ENCODE measurements at regions not wholly inside any gene's neighbourhood (a gene's known extent, or its start where the extent isn't known, plus 50 kb on each side); places are given as distances from the start of the nearest gene placed in this dataset.
A peak's percentile ranks its signal among the peaks of the same experiment; 100 is the strongest.

DNA sequence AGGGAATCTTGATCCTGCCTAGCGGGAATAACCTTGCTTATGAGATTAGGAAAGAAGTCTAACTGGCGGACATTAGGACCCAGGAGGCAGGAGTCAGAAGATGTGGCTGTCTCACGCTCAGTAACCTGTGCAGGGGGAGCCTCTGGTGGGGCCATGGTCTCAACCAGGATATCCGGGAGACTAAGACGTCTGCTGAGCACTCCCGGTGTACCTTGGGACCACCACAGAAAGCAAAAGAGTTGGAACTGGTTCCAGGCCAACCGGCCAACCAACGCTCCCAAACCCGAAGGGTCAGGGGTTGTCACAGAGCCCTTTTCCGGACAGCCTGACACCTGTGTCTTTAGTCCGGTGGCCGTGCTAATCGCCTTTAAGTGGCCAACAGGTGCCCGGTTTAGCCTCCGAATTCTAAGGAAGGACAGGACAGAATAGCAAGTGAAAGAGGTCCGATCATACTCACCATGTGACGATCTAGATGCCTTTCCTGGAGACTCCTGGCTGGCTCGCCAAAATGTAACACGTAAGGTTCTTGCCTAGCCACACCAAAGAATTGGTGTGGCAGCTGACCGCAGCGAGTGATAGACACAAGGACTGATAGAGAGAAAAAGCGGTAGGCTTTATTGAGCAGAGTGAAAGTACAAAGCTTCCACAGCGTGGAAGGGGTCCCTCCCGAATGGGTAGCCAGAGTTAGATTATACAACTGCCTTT is 103.9 kb upstream of the DIAPH3 start (continued):
- TF ChIP-seq, protein P1, sequence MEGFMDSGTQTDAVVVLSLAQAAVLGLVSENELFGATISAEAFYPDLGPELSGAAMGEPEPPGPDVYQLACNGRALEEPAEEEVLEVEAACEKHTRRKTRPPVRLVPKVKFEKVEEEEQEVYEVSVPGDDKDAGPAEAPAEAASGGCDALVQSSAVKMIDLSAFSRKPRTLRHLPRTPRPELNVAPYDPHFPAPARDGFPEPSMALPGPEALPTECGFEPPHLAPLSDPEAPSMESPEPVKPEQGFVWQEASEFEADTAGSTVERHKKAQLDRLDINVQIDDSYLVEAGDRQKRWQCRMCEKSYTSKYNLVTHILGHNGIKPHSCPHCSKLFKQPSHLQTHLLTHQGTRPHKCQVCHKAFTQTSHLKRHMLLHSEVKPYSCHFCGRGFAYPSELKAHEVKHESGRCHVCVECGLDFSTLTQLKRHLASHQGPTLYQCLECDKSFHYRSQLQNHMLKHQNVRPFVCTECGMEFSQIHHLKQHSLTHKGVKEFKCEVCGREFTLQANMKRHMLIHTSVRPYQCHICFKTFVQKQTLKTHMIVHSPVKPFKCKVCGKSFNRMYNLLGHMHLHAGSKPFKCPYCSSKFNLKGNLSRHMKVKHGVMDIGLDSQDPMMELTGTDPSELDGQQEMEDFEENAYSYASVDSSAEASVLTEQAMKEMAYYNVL (CRISPR knock-in tag; IDR thresholded peaks at IDR 0.05; ENCODE audit: borderline replicate concordance), result no peak
- TF ChIP-seq ELF3 (CRISPR knock-in tag; IDR thresholded peaks at IDR 0.05) (no peak), ZNF790 (CRISPR knock-in tag; IDR thresholded peaks at IDR 0.05; ENCODE audit: borderline replicate concordance) (no peak), GTF3A (CRISPR knock-in tag; conservative IDR thresholded peaks at IDR 0.05) (no peak), ZNF644 (CRISPR knock-in tag; IDR thresholded peaks at IDR 0.05; ENCODE audit: low read depth) (0 out of 2 replicates have a peak, but pooled peaks have one; percentile 46), ZNF816 (CRISPR knock-in tag; IDR thresholded peaks at IDR 0.05; ENCODE audit: borderline replicate concordance) (no peak), CHD4 (IDR thresholded peaks at IDR 0.05; ENCODE audit: borderline replicate concordance, low read length) (no peak), ZNF296 (CRISPR knock-in tag; conservative IDR thresholded peaks at IDR 0.05) (no peak), ZFP62 (CRISPR knock-in tag; IDR thresholded peaks at IDR 0.05) (no peak), ZNF180 (CRISPR knock-in tag; IDR thresholded peaks at IDR 0.05; ENCODE audit: borderline replicate concordance, low read depth) (no peak), ZNF772 (CRISPR knock-in tag; IDR thresholded peaks at IDR 0.05) (no peak), ZSCAN12 (CRISPR knock-in tag; IDR thresholded peaks at IDR 0.05) (no peak), ZNF615 (CRISPR knock-in tag; IDR thresholded peaks at IDR 0.05; ENCODE audit: borderline replicate concordance) (no peak), ZNF383 (CRISPR knock-in tag; IDR thresholded peaks at IDR 0.05; ENCODE audit: borderline replicate concordance) (no peak), ZNF251 (CRISPR knock-in tag; IDR thresholded peaks at IDR 0.05) (no peak)
- TF ChIP-seq, protein P2, sequence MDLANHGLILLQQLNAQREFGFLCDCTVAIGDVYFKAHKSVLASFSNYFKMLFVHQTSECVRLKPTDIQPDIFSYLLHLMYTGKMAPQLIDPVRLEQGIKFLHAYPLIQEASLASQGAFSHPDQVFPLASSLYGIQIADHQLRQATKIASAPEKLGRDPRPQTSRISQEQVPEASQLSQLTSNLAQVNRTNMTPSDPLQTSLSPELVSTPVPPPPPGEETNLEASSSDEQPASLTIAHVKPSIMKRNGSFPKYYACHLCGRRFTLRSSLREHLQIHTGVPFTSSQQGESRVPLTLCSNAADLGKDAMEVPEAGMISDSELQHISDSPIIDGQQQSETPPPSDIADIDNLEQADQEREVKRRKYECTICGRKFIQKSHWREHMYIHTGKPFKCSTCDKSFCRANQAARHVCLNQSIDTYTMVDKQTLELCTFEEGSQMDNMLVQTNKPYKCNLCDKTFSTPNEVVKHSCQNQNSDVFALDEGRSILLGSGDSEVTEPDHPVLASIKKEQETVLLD (CRISPR knock-in tag; IDR thresholded peaks at IDR 0.05; ENCODE audit: low read depth), result no peak
- TF ChIP-seq, protein P3, sequence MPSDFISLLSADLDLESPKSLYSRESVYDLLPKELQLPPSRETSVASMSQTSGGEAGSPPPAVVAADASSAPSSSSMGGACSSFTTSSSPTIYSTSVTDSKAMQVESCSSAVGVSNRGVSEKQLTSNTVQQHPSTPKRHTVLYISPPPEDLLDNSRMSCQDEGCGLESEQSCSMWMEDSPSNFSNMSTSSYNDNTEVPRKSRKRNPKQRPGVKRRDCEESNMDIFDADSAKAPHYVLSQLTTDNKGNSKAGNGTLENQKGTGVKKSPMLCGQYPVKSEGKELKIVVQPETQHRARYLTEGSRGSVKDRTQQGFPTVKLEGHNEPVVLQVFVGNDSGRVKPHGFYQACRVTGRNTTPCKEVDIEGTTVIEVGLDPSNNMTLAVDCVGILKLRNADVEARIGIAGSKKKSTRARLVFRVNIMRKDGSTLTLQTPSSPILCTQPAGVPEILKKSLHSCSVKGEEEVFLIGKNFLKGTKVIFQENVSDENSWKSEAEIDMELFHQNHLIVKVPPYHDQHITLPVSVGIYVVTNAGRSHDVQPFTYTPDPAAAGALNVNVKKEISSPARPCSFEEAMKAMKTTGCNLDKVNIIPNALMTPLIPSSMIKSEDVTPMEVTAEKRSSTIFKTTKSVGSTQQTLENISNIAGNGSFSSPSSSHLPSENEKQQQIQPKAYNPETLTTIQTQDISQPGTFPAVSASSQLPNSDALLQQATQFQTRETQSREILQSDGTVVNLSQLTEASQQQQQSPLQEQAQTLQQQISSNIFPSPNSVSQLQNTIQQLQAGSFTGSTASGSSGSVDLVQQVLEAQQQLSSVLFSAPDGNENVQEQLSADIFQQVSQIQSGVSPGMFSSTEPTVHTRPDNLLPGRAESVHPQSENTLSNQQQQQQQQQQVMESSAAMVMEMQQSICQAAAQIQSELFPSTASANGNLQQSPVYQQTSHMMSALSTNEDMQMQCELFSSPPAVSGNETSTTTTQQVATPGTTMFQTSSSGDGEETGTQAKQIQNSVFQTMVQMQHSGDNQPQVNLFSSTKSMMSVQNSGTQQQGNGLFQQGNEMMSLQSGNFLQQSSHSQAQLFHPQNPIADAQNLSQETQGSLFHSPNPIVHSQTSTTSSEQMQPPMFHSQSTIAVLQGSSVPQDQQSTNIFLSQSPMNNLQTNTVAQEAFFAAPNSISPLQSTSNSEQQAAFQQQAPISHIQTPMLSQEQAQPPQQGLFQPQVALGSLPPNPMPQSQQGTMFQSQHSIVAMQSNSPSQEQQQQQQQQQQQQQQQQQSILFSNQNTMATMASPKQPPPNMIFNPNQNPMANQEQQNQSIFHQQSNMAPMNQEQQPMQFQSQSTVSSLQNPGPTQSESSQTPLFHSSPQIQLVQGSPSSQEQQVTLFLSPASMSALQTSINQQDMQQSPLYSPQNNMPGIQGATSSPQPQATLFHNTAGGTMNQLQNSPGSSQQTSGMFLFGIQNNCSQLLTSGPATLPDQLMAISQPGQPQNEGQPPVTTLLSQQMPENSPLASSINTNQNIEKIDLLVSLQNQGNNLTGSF (CRISPR knock-in tag; IDR thresholded peaks at IDR 0.05), result no peak
- TF ChIP-seq, protein P4, sequence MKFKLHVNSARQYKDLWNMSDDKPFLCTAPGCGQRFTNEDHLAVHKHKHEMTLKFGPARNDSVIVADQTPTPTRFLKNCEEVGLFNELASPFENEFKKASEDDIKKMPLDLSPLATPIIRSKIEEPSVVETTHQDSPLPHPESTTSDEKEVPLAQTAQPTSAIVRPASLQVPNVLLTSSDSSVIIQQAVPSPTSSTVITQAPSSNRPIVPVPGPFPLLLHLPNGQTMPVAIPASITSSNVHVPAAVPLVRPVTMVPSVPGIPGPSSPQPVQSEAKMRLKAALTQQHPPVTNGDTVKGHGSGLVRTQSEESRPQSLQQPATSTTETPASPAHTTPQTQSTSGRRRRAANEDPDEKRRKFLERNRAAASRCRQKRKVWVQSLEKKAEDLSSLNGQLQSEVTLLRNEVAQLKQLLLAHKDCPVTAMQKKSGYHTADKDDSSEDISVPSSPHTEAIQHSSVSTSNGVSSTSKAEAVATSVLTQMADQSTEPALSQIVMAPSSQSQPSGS (CRISPR knock-in tag; IDR thresholded peaks at IDR 0.05), result no peak
- TF ChIP-seq, protein P5, sequence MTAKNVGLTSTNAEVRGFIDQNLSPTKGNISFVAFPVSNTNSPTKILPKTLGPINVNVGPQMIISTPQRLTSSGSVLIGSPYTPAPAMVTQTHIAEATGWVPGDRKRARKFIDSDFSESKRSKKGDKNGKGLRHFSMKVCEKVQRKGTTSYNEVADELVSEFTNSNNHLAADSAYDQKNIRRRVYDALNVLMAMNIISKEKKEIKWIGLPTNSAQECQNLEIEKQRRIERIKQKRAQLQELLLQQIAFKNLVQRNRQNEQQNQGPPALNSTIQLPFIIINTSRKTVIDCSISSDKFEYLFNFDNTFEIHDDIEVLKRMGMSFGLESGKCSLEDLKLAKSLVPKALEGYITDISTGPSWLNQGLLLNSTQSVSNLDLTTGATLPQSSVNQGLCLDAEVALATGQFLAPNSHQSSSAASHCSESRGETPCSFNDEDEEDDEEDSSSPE (CRISPR knock-in tag; IDR thresholded peaks at IDR 0.05), result no peak
